GM18873 (cell line): ENCODE measurements at regions not wholly inside any gene's neighbourhood (a gene's known extent, or its start where the extent isn't known, plus 50 kb on each side); places are given as distances from the start of the nearest gene placed in this dataset.

Experiments used
- ATAC-seq: cut with Tn5 transposase; IDR thresholded peaks from one replicate; pipeline ENCODE4 v1.9.1; 2021; ENCODE audit warnings: mild to moderate bottlenecking, moderate library complexity, moderate number of reproducible peaks; ENCODE audit not compliant: unreplicated experiment, low FRiP score

GRCh38 chr22:48706934-48707762 is 1120.5 kb downstream of the BRD1 start:
- ATAC-seq = no peak

- no peak for ATAC-seq
Observed at GRCh38 chr22:48705917-48706605, 1121.6 kb downstream of the BRD1 start.

DNA sequence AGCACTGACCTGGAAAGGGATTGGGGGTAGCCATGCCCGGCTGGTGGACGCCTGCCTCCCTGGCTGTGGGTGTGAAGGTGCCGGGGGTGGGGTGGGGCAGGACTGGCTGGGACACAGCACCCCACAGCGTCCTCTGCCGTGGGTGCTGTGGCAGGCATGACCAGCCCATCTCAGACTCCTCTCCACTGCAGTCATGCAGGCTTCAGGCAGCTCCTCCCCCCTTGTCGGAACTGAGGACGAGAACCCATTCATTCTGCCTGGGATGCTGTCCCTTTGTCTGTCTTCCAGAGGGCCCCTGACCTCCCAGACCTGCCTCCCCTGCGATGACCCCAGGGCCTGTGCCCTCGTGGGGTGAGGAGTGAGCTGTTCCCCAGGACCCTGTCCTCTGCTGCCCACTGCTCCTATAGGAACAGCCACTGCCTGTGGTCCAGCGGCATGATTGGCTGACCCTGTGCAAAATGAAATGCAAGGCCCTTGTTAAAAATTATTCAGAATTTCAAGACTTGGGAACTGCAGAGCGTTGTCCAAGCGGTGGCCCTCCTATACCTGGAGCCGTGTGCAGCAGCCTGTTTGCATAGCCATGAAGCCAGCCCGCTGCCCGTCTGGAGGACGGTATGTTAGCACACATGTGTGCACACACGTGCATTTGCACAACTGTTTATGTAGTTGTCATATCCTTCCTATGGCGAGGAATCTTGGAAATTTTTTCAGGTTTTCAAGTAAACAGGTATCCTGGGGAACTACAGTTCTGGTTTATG is 1122.3 kb downstream of the BRD1 start:
- ATAC-seq = no peak

- ATAC-seq = no peak
Observed at GRCh38 chr22:48704335-48704734, 1123.3 kb downstream of the BRD1 start.

DNA sequence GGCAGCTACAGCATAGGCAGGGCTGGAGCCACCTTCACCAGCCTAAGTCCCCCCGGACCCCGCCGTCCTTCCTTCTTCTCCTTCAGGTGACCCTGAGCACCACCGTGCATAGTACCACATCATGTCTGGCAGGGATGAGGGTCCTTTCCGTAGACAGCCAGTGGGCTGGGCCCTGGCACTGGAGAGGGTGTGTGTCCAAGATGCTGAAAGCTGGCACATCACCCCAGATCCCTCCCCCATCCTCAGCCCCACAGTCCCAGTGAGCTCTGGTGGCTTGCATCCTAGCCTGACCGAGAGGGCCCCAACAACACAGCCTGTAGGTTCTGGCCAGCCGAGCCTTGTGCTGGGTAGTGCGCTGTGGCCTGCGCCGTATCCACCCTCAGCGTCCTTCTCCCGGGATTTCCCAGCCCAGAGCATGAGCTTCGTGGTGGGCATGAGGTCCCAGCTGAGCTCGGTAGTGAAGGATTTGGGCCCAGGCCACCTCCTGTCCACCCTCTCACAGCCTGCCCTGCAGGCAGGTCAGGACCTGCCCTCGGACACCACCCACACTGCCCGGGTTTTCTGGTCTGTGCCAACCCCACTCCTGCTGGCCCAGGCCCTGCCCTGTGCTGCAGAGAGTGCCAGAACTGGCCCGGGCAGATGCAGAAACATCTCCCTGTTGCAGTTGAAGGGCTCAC is 1124.3 kb downstream of the BRD1 start:
- ATAC-seq = no peak

DNA sequence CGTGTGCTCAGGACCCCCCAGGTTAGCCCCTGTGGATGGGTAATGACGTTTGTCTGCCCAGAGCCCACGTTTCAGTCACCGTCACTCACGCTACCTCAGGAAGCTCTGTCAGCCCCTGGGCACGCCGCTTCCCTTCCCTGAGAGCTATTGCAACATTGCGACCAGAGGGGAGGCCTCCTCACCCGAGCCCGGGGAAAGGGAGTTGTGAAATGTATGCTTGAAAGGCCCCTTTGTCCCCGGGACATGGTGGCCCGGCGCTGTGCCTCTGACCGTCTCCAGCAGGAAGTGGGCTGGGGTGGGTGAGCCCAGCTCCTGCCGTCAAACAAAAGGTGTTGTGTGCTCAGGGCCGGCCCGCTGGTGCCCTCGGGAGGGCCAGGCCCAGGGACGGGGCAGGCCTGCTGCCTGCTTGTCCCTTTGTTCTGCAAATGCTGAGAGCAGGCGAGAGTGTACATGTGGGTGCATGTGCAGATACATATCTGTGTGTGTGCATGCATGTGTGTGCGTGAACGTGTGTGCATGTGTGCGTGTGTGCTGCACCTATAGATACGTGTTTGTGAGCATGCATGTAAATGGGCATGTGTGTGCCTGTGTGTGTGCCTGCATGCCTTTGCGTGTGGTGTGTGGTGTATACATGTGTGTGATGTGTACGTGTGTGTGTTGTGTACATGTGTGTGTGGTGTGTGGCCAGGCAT is 1125.0 kb downstream of the BRD1 start:
- ATAC-seq = no peak

DNA sequence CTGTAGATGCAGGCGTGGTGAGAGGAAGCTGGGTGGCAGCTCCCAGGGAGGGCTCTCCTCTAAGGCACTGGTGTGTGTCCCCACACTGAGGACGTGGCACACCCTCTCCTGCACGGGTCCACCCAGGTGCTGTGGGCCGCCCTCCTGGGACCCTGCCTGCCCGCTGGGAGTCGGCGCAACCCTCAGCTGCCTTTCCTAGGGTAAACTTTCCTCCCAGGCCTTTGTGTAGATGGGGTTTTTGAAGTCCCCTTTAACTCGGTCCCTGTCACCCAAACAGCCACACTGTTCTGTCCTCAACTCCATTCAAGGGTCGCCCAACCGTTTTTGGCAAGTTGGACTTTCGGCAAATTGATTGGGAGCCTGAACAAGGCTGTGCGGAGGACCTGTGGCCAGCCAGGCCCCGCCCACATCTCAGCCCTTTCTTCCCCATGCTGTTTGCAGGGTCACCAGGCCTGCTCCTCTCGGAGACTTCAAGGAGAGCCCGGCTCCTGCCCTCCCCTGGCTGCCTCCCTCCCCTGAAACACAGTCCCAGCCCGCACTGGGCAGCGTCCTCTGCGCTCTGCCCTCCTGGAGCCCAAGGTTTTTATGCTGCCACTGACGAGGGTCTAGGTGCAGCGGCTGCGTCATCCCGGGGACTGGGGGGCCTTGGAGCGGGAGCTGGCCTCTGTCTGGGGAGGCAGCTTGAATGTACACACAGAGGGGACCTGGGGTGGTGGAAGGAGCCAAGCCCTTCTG is 1126.2 kb downstream of the BRD1 start:
- no peak for ATAC-seq

DNA sequence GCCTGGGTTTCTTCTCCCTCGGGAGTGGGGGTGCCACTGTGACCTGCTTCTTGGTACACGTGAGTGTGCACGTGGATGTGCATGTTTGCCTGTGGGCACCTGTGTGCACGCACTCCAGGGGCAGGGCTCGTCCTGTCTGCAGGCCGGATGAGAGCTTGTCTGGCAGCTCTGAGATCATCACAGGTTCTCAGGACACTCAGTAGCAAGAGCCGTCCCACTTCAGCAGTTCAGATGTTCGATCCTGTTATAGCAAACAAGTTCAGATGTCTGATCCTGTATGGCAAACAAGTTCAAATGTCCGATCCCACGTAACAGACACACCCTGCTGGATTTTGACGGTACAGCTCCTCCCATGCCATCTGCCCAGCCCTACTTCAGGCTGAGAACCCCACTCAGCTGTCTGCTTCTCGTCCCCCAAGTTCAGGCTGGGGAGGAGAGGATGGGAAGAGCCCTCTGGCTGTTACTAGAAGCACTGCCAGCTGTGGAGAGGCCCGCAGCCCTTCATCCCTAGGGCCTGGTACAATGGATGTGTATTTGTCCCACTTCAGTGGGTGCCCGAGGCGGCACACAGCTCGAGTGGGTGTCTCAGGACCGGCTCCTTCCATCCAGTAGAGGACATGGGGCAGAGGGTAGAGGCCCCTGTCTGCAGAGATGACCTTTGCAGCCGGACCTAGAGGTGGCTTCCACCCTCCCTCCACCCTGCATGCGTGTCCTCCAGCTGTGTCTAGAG is 1126.9 kb downstream of the BRD1 start:
- no peak for ATAC-seq

- ATAC-seq = no peak
Observed at GRCh38 chr22:48700180-48700565, 1127.5 kb downstream of the BRD1 start.

DNA sequence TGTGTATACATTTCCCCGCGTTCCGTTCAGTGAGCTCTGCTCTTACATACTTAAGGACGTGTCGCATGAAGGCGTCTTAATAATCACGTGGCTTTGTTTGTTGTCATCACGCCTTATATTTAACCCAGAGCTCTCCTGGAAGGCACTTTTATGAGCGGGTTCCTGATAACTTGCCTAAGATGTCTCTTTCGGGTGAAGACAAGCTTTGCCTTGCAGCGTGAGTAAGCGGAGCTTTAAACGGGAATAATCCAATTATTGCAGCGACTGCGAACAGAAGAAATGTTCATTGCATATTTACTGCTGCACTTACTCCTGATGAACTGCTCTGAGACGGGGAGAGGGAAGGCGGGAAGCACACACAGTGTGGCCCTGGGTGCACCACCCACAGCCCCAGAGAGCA is 1128.2 kb downstream of the BRD1 start:
- ATAC-seq = no peak

DNA sequence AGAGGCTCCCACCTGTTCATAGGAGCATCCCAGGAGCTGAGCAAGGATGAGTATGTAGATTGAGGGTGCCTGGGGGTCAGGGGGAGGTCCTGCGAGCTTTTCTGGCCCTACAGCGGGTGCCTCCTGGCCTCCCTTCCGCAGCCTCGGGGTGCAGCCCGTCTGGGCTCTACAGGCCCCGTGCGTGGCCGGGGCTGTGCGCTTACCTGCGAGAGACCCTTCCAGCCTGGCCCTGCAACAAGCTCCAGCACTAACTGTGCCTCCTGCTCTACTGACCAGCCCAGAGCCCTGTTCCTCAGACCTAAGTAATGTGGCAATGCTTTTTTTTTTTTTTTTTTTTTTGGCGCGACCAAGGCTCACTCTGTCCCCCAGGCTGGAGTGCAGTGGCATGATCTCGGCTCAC is 1129.1 kb downstream of the BRD1 start:
- no peak for ATAC-seq

DNA sequence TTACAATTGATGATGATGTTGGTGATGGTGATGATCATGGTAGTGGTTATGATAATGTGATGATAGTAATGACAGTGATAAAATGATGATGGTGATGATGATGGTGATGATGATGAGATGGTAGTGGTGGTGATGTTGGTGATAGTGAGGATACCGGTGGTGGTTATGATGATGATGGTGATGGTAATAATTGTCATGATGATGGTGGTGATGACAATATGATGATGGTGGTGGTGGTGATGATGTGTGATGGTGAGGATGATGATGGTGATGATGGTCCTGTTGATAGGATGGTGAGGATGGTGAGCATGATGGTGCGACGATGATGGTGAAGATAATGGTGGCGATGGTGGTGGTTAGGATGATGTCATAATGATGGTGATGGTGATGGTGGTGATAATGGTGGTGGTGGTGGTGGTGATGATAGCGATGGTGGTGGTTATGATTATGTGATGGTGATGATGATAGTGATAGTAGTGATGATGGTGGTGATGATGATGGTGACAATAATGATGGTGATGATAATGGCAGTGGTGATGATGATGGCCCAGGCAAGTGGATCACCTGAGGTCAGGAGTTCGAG is 1129.9 kb downstream of the BRD1 start:
- no peak for ATAC-seq

DNA sequence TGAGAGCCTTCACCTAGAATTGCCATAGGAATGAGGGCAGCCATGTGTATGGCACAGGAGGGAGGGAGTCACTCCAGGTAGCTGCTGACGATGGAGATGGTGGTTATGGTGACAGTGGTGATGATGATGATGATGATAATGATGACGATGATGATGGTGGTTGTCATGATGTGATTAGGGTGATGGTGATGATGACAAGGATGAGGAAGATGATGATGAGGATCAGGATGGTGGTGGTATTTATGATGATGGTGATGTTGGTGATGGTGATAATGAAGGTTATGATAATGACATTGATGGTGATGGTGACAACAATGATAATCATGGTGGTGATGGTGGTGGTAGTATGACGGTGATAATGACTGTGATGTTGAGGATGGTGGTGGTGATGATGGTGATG is 1130.5 kb downstream of the BRD1 start:
- no peak for ATAC-seq

- ATAC-seq = no peak
Observed at GRCh38 chr22:48696371-48696770, 1131.3 kb downstream of the BRD1 start.

DNA sequence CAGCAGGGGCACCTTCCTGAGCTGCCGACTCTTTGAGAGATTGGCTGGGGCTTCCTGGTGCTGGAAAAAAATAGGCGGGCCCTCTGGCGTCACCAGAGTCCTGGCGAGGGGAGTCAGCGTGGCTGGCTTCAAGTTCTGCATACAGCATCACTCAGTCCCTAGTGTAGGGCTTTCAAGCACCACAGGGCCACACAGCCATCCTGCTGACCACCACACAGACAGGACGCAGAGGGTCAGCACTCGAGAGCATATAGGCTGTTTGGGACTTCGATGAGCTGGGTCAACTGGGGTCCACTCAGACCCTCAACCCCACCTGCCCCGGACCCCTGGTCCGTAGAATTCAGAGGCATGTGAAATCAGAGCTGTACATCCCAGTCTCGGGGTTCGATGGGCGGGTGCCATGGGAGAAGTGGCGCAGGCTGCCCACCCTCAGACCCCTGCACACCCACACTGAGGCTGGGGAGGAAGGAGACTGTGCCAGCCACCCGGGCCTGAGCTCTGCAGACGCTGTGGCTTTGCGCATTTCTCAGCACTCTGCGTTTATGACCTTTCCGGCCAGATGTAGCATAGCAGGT is 1131.9 kb downstream of the BRD1 start:
- ATAC-seq = no peak

DNA sequence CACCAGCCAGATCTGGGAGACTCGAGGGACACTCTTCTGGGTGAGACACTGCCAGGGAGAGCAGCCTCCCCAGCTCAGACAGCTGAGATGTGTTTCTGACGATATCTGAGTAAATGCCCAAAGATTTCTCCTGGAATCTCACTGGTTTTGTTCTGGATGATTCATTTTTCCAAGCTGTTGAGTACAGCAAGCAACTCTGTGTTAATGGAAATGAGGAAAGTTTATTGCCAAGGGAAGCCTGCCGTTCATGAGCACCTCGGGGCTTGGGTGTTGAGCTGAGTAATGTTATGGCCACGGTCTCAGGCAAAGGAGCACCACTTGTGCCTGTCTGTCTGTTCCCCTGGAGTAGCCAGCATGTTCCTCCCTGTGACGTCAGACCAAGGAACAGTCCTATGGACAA is 1132.4 kb downstream of the BRD1 start:
- no peak for ATAC-seq

DNA sequence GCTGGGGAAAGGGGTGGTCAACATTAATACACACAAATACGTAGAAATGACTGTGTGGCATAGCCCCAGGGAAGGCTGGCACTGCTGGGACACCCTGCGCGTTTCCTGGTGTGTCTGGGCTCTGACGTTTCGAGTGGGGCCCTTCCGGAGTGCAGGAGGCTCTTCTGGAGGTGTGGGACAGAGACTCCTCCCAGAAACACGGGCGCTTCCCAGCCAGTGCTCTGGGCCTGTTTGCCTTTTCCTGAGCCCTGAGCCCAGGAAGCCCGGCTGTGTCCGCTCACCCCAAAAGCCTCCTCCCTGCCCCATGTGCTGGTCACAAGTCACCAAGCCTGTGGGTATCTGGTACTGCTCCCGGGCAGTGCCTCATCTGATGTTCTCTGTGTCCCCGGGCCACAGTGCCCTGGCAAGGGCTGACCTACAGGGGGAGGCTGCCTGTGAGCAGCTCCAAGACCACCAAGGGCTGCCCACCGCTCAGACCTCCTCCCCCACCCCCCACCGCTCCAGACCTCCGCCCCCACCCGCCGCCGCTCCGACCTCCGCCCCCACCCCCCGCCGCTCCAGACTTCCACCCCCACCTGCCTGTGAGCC is 1133.3 kb downstream of the BRD1 start:
- ATAC-seq = no peak
